ENCODE measurements at regions not wholly inside any gene's neighbourhood (a gene's known extent, or its start where the extent isn't known, plus 50 kb on each side); places are given as distances from the start of the nearest gene placed in this dataset.
"Not testable (repeated sequence)": the region's sequence is repeated elsewhere in the genome, so short reads cannot be mapped to it uniquely, and the experiment has no call there.

GRCh38 chr11:115659061-115659963, 155.1 kb upstream of the CADM1 start:
- no peak for DNase-seq (ENCODE audit: low read depth in 1 of 2, low spot score in 1 of 2)

GRCh38 chr11:115657586-115657985, 153.4 kb upstream of the CADM1 start:
- DNase-seq (ENCODE audit: low read depth in 1 of 2, low spot score in 1 of 2): no peak

- DNase-seq (ENCODE audit: low read depth in 1 of 2, low spot score in 1 of 2): no peak
Measured at GRCh38 chr11:115656669-115657068, 152.5 kb upstream of the CADM1 start.

- no peak for DNase-seq (ENCODE audit: low read depth in 1 of 2, low spot score in 1 of 2)
Measured at GRCh38 chr11:115656041-115656440, 151.8 kb upstream of the CADM1 start.

DNA sequence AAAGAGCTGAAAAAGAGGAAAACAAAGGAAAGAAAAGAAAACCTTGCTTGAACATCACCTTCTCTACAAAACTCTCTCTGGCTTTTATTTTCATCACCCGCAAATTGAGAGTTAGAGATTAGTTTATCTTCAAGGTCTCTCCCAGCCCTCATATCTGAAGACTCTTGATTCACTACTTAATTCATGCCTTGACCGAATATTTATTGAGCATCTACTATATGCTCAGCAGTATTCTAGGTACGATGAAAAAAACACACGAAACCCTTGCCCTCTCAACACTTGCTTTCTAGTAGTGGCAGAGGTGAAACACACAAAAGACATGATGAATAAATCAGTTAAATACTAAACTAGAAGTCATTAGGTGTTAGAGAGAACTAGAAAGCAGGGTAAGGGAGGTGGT, 150.6 kb upstream of the CADM1 start:
- no peak for DNase-seq (ENCODE audit: low read depth in 1 of 2, low spot score in 1 of 2)

DNA sequence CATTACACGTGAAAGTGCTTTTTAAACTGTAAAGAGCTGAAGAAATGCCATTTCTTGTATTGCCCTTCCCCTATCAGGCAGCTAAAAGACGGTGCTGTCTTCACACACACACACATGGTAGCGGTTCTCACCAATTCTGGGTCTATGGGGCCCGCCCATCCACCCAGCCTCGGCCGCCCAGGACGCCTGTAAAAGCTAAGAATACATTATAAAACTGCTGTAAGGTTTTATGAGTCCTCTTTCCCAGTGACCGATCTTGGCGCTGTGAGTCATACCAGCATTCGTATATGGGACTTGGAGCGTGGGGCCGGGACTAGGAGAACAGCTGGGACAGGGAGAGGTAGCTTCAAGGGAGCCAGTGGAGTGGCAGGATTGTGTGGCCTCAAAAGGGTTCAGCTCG, 149.7 kb upstream of the CADM1 start:
- DNase-seq (ENCODE audit: low read depth in 1 of 2, low spot score in 1 of 2): no peak

DNA sequence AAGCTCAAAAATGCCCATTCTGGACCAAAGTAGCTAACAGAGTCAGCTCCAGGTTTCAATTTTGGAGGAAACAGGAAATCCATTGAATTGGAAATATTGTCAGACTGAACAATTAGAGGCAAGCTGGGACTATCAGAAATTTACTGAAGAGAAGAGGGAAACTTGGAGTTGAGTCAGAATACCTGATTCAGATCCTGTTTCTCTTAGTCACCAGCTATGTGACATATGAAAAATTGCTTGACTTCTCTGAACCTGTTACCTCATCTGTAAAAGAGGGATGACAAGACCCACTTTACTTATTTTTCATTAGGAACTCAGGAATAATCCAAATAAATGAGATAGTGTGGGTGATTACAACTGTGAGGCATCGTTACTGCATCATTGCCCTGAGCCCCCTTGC, 148.9 kb upstream of the CADM1 start:
- no peak for DNase-seq (ENCODE audit: low read depth in 1 of 2, low spot score in 1 of 2)

DNA sequence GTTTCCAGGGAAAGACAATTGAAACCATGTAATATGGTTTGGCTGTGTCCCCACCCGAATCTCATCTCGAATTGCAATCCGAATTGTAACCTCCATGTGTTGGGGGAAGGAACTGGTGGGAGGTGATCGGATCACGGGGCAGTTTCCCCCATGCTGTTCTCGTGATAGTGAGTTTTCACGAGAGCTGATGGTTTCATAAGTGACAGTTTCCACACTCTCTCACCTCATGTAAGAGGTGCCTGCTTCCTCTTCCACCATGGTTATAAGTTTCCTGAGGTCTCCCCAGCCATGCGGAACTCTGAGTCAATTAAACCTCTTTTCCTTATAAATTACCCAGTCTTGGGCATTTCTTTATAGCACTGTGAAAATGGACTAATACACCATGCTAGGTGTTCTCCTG, 148.3 kb upstream of the CADM1 start:
- no peak for DNase-seq (ENCODE audit: low read depth in 1 of 2, low spot score in 1 of 2)

- no peak for DNase-seq (ENCODE audit: low read depth in 1 of 2, low spot score in 1 of 2)
Measured at GRCh38 chr11:115652094-115652493, 147.9 kb upstream of the CADM1 start.

- DNase-seq (ENCODE audit: low read depth in 1 of 2, low spot score in 1 of 2): no peak
Measured at GRCh38 chr11:115649461-115649860, 145.2 kb upstream of the CADM1 start.

GRCh38 chr11:115645631-115646317, 141.6 kb upstream of the CADM1 start:
- no peak for DNase-seq (ENCODE audit: low read depth in 1 of 2, low spot score in 1 of 2)

DNA sequence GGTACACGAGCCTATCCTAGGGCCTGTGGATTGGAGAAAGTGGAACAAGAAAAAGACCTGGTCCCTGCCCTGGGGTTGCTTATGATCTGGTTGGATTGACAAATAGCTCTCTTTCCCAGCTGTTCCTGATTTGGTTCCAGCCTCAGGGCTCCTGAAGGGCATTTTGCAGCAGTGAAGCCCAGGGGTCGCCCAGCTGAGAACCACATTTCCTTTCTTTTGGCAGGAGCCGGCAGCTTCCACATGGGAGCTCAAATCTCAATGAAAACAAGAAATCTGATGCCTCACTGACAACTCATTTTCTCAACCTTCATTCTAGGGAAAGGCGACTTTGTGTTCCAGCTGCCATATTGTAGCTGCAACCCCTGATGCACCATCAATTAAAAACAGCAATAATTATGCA, 140.6 kb upstream of the CADM1 start:
- no peak for DNase-seq (ENCODE audit: low read depth in 1 of 2, low spot score in 1 of 2)

DNA sequence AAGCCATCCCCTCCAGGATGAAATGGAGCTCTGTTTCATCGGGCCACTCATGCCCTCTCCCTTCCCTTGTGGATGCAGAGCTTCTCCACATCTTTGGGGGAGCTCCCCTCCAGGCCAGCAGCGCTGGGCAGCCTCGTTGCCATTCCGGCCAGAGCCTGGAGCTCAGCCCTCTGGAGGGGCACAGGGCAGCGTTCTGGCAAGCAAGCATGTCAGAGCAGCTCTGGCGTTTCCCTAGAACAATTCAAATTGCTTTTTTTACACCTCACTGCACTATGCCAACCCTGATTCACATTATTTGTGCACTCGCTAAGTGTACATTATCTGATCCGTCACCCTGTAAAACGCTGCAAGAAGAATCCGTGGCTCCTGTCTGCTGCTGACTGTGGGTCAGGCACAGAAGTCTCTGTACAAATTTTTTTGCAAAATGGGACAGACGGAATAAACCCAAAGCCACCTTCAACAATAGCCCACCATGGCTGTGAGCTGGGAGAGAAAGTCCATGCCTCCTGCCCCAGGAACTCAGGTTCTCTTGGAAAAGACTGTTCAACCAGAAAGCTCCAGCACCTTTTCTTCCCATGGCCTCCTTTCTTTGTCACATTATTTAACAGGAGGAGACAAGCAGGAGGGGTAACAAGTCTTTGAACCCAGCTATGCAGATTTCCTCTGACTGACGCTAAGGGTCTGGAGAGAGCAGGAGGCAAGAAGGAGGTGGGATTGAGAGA, 139.5 kb upstream of the CADM1 start:
- no peak for DNase-seq (ENCODE audit: low read depth in 1 of 2, low spot score in 1 of 2)

GRCh38 chr11:115642660-115643059, 138.4 kb upstream of the CADM1 start:
- no peak for DNase-seq (ENCODE audit: low read depth in 1 of 2, low spot score in 1 of 2)

- no peak for DNase-seq (ENCODE audit: low read depth in 1 of 2, low spot score in 1 of 2)
Measured at GRCh38 chr11:115637599-115638241, 133.5 kb upstream of the CADM1 start.

DNA sequence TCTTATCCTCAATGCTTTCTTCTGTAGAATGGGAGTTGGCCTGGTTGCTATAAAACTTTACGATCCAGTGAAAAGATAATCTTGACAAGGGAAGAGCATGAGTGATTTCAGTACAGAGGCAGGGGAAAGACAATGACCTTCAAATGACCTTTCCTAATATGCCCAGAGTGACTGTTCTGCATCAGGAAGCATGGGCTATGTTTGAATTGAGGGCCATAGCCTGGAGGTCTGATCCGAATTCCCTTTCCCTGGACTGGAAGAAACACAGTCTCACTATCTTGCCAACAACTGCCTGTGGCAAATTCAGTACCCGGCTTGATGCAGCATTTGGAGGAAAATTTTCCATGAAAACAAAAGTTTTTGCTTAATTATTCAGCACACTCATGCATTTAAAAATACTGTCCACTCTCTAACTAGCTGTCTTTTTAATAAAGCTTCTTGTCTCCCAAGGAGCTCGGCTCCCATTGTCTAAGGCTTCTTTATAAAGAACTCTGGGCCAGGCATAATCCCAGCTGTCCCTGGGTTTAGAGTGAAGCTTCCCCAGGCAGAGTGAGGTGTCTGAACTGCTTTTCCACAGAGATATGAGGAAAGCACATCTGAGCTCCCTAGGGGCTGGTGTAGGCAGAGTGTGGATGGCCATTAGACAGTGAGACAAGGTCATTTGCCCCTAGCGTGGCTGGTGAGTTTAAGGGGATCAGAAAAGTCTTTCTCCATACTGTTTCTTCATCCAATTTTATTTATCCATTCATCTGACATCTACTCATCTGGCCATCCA, 132.7 kb upstream of the CADM1 start:
- no peak for DNase-seq (ENCODE audit: low read depth in 1 of 2, low spot score in 1 of 2)

DNA sequence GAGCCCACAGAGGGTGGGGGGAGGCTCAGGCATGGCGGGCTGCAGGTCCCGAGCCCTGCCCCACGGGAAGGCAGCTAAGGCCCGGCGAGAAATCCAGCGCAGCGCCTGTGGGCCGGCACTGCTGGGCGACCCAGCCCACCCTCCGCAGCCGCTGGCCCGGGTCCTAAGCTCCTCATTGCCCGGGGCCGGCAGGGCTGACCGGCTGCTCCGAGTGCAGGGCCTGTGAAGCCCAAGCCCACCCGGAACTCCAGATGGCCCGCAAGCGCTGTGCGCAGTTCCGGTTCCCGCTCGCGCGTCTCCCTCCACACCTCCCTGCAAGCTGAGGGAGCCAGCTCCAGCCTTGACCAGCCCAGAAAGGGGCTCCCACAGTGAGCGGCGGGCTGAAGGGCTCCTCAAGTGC, 129.8 kb upstream of the CADM1 start:
- not testable (repeated sequence) for DNase-seq (ENCODE audit: low read depth in 1 of 2, low spot score in 1 of 2)

GRCh38 chr11:115632061-115632460, 127.8 kb upstream of the CADM1 start:
- no peak for DNase-seq (ENCODE audit: low read depth in 1 of 2, low spot score in 1 of 2)

GRCh38 chr11:115631609-115632008, 127.4 kb upstream of the CADM1 start:
- DNase-seq (ENCODE audit: low read depth in 1 of 2, low spot score in 1 of 2): no peak

DNA sequence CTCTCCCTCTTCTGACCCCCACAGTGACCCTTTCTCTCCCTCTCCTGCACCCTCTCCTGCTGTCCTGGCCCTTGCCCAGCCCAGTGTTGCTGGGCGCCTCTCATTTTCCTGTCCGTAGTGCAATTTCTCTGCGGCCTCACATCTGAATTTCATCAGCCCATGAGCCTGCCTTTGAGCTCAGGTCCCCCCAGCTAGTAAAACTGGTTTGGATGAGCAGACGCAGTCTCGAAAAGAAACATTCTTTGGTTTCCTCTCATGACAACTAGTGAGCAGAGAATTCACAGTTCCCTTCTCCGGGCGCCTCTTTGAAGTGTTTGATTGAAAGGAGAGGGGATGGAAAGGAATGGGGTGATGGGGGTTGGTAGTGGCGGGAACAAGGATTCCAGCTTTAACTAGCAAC, 126.0 kb upstream of the CADM1 start:
- DNase-seq (ENCODE audit: low read depth in 1 of 2, low spot score in 1 of 2): no peak

Data from stimulated activated CD4-positive, alpha-beta T cell treated with anti-CD3 and anti-CD28 coated beads, Interleukin-15, amount 100 ng/mL, for 1 hour (primary cell).